Neural progenitor cell (in vitro differentiated cells): ENCODE measurements at regions not wholly inside any gene's neighbourhood (a gene's known extent, or its start where the extent isn't known, plus 50 kb on each side); places are given as distances from the start of the nearest gene placed in this dataset.
A peak's percentile ranks its signal among the peaks of the same experiment; 100 is the strongest.

ENCODE experiments used
- DNase-seq: peaks from one replicate; pipeline ENCODE4 v3.0.0-alpha.2; 2016; ENCODE audit warnings: low spot score
- H2AFZ ChIP-seq: fragments of 200-600 bp; sonication (generic); replicated peaks from 2 replicates; pipeline ENCODE4 v1.6.1; 2016; ENCODE audit warnings: antibody characterized with exemption
- H3F3A ChIP-seq: fragments of 200-600 bp; sonication (generic); 2 replicates; pipeline ENCODE4 v1.6.1; 2016; ENCODE audit warnings: antibody characterized with exemption, low read depth
- H3K27ac ChIP-seq: fragments of 200-600 bp; sonication (generic); 2 replicates; pipeline ENCODE4 v1.5.1; 2016; ENCODE audit warnings: mild to moderate bottlenecking
- H3K27me3 ChIP-seq: fragments of 200-600 bp; sonication (generic); 2 replicates; pipeline ENCODE4 v1.6.1; 2016; ENCODE audit warnings: mild to moderate bottlenecking, moderate library complexity
- H3K36me3 ChIP-seq: fragments of 200-600 bp; sonication (generic); 2 replicates; pipeline ENCODE4 v1.5.1; 2016
- H3K4me1 ChIP-seq: fragments of 200-600 bp; sonication (generic); 2 replicates; pipeline ENCODE4 v1.6.1; 2016; ENCODE audit warnings: mixed run types
- H3K4me2 ChIP-seq: fragments of 200-600 bp; sonication (generic); 2 replicates; pipeline ENCODE4 v1.6.1; 2016
- H3K4me3 ChIP-seq: fragments of 200-600 bp; sonication (generic); 2 replicates; pipeline ENCODE4 v1.5.1; 2016
- H3K79me2 ChIP-seq: fragments of 200-600 bp; sonication (generic); 2 replicates; pipeline ENCODE4 v1.6.1; 2016; ENCODE audit warnings: low read depth
- H3K9ac ChIP-seq: fragments of 200-600 bp; sonication (generic); 2 replicates; pipeline ENCODE4 v1.6.1; 2016
- H3K9me3 ChIP-seq: fragments of 200-600 bp; sonication (generic); 2 replicates; pipeline ENCODE4 v1.5.1; 2016; ENCODE audit warnings: low read depth
- H4K20me1 ChIP-seq: fragments of 200-600 bp; sonication (generic); 2 replicates; pipeline ENCODE4 v1.6.1; 2016; ENCODE audit warnings: low read depth
- H3K27ac Mint-ChIP-seq: 3 replicates; pipeline ENCODE4 v1.8.0; 2021; ENCODE audit warnings: mixed read lengths
- H3K27me3 Mint-ChIP-seq: 2 replicates; pipeline ENCODE4 v1.8.0; 2022; ENCODE audit warnings: low read depth, mild to moderate bottlenecking, inconsistent platforms, moderate library complexity, mixed read lengths; ENCODE audit not compliant: insufficient read depth
- H3K36me3 Mint-ChIP-seq: 3 replicates; pipeline ENCODE4 v1.8.0; 2021; ENCODE audit warnings: mixed read lengths
- H3K4me1 Mint-ChIP-seq: 3 replicates; pipeline ENCODE4 v1.8.0; 2021; ENCODE audit warnings: mixed read lengths
- H3K4me3 Mint-ChIP-seq: 3 replicates; pipeline ENCODE4 v1.8.0; 2021; ENCODE audit warnings: mild to moderate bottlenecking, moderate library complexity, mixed read lengths
- H3K9me3 Mint-ChIP-seq: 3 replicates; pipeline ENCODE4 v1.8.0; 2020; ENCODE audit warnings: mixed read lengths
- CTCF ChIP-seq: fragments of 200-600 bp; sonication (generic); IDR thresholded peaks from 2 replicates; pipeline ENCODE4 v1.5.1; 2017; ENCODE audit warnings: antibody characterized with exemption, mild to moderate bottlenecking
- EZH2 ChIP-seq: fragments of 200-600 bp; sonication (generic); IDR thresholded peaks from 2 replicates; pipeline ENCODE4 v1.6.1; 2017; ENCODE audit warnings: antibody characterized with exemption, mild to moderate bottlenecking, moderate library complexity
- EZH2phosphoT487 ChIP-seq: fragments of 200-600 bp; sonication (generic); IDR thresholded peaks from 2 replicates; pipeline ENCODE4 v1.6.1; 2017; ENCODE audit warnings: antibody characterized with exemption

- no peaks in the 10 kb centered on the region for H3K9me3 ChIP-seq
- no peaks in the 10 kb centered on the region for H3K36me3 ChIP-seq
- peaks cover 6% of the 10 kb centered on the region for H3K4me1 Mint-ChIP-seq
- no peaks in the 10 kb centered on the region for H3K9me3 Mint-ChIP-seq
- H3K27ac Mint-ChIP-seq, result no peak overlapping the region
- H3K27me3 ChIP-seq, result no peaks in the 10 kb centered on the region
- no peak overlapping the region for H2AFZ ChIP-seq
- no peaks in the 10 kb centered on the region for H3F3A ChIP-seq
- DNase-seq, result no peak
- no peak overlapping the region for H3K4me2 ChIP-seq
- no peak overlapping the region for H3K4me3 ChIP-seq
- no peaks in the 10 kb centered on the region for H3K79me2 ChIP-seq
- H3K4me1 ChIP-seq, result no peaks in the 10 kb centered on the region
- no peaks in the 10 kb centered on the region for H3K36me3 Mint-ChIP-seq
- TF ChIP-seq EZH2, result no peak
- no peak for TF ChIP-seq CTCF
- no peaks in the 10 kb centered on the region for H3K27me3 Mint-ChIP-seq
- no peak overlapping the region for H3K27ac ChIP-seq
- no peak overlapping the region for H3K4me3 Mint-ChIP-seq
- no peak overlapping the region for H3K9ac ChIP-seq
- no peaks in the 10 kb centered on the region for H4K20me1 ChIP-seq
Measured at GRCh38 chr2:155381436-155381835, 682.9 kb downstream of the KCNJ3 start.

GRCh38 chr2:155379494-155379893 lies 681.0 kb downstream of the KCNJ3 start:
- H3K4me1 ChIP-seq, result no peaks in the 10 kb centered on the region
- peaks cover 3% of the 10 kb centered on the region for H3K4me1 Mint-ChIP-seq
- H2AFZ ChIP-seq, result no peak overlapping the region
- H3K79me2 ChIP-seq, result no peaks in the 10 kb centered on the region
- H3K4me3 Mint-ChIP-seq, result no peak overlapping the region
- no peak overlapping the region for H3K9ac ChIP-seq
- H3K4me2 ChIP-seq, result no peak overlapping the region
- H3K27me3 ChIP-seq, result no peaks in the 10 kb centered on the region
- no peaks in the 10 kb centered on the region for H3K27me3 Mint-ChIP-seq
- no peaks in the 10 kb centered on the region for H3K9me3 ChIP-seq
- H3K27ac Mint-ChIP-seq, result no peak overlapping the region
- H3K9me3 Mint-ChIP-seq, result no peaks in the 10 kb centered on the region
- no peaks in the 10 kb centered on the region for H3K36me3 ChIP-seq
- no peaks in the 10 kb centered on the region for H3F3A ChIP-seq
- H4K20me1 ChIP-seq, result no peaks in the 10 kb centered on the region
- DNase-seq, result no peak
- H3K36me3 Mint-ChIP-seq, result no peaks in the 10 kb centered on the region
- H3K27ac ChIP-seq, result no peak overlapping the region
- no peak overlapping the region for H3K4me3 ChIP-seq
- no peak for TF ChIP-seq EZH2phosphoT487
- TF ChIP-seq EZH2, result no peak
- TF ChIP-seq CTCF, result no peak

GRCh38 chr2:155377931-155378444 lies 679.5 kb downstream of the KCNJ3 start:
- Histone ChIP-seq H4K20me1 (no peaks in the 10 kb centered on the region), H3K27ac (no peak overlapping the region), H3K36me3 (no peaks in the 10 kb centered on the region), H3K4me2 (no peak overlapping the region), H3K9me3 (no peaks in the 10 kb centered on the region), H3K79me2 (no peaks in the 10 kb centered on the region), H3K4me1 (no peaks in the 10 kb centered on the region), H3K9ac (no peak overlapping the region), H3F3A (no peaks in the 10 kb centered on the region), H2AFZ (no peak overlapping the region), H3K4me3 (no peak overlapping the region), H3K27me3 (no peaks in the 10 kb centered on the region)
- Mint-ChIP-seq H3K4me1 (peaks cover 3% of the 10 kb centered on the region), H3K9me3 (no peaks in the 10 kb centered on the region), H3K27me3 (no peaks in the 10 kb centered on the region), H3K27ac (no peak overlapping the region), H3K4me3 (no peak overlapping the region), H3K36me3 (no peaks in the 10 kb centered on the region)
- DNase-seq, result no peak
- TF ChIP-seq EZH2, result no peak

- no peaks in the 10 kb centered on the region for H3K36me3 Mint-ChIP-seq
- Histone ChIP-seq H3K36me3 (no peaks in the 10 kb centered on the region), H3K9me3 (no peaks in the 10 kb centered on the region), H4K20me1 (no peaks in the 10 kb centered on the region), H3K4me3 (no peak overlapping the region), H3K9ac (no peak overlapping the region), H2AFZ (no peak overlapping the region), H3K27me3 (no peaks in the 10 kb centered on the region), H3K4me2 (no peak overlapping the region), H3K27ac (no peak overlapping the region), H3F3A (no peaks in the 10 kb centered on the region), H3K4me1 (no peaks in the 10 kb centered on the region), H3K79me2 (no peaks in the 10 kb centered on the region)
- no peak overlapping the region for H3K27ac Mint-ChIP-seq
- TF ChIP-seq EZH2phosphoT487 (no peak), CTCF (peak; percentile 63)
- DNase-seq, result peak; percentile 37
- no peaks in the 10 kb centered on the region for H3K9me3 Mint-ChIP-seq
- no peak overlapping the region for H3K4me3 Mint-ChIP-seq
- H3K27me3 Mint-ChIP-seq, result no peaks in the 10 kb centered on the region
- no peaks in the 10 kb centered on the region for H3K4me1 Mint-ChIP-seq
Measured at GRCh38 chr2:155377266-155377680, 678.8 kb downstream of the KCNJ3 start.
